ENCODE measurements at regions not wholly inside any gene's neighbourhood (a gene's known extent, or its start where the extent isn't known, plus 50 kb on each side); places are given as distances from the start of the nearest gene placed in this dataset.

DNA sequence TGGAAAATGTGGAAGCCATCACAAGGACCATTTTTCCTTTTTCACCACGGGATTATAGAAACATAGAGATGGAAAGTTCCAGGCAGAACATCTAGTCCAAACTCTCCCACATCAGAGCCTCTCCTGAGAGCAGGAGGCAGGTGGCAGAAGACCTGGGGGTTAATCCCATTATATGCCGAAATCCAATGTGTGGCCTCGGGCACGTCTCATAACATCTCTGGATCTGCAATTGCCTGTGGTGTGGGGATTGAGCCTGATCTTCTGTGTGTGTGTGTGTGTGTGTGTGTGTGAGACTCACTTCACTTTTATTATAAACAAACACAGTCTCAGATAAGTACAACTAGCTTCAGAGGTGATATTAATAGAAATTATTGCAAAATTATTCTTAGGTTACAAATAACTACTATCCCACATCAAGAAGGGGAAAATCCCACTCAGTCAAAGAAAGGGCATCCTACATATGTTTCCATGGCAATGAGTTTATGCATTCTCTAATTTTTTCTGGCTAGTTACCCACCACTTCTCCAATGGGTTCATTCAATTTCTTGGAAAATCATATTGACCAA, 199.1 kb downstream of the FOXL1 start:
- H3K27ac ChIP-seq: no peak overlapping the region
- no peak for DNase-seq (ENCODE audit: low spot score)
- no peak overlapping the region for H3K4me3 ChIP-seq
- H3K9me3 ChIP-seq: no peaks in the 10 kb centered on the region
- TF ChIP-seq, protein P1, sequence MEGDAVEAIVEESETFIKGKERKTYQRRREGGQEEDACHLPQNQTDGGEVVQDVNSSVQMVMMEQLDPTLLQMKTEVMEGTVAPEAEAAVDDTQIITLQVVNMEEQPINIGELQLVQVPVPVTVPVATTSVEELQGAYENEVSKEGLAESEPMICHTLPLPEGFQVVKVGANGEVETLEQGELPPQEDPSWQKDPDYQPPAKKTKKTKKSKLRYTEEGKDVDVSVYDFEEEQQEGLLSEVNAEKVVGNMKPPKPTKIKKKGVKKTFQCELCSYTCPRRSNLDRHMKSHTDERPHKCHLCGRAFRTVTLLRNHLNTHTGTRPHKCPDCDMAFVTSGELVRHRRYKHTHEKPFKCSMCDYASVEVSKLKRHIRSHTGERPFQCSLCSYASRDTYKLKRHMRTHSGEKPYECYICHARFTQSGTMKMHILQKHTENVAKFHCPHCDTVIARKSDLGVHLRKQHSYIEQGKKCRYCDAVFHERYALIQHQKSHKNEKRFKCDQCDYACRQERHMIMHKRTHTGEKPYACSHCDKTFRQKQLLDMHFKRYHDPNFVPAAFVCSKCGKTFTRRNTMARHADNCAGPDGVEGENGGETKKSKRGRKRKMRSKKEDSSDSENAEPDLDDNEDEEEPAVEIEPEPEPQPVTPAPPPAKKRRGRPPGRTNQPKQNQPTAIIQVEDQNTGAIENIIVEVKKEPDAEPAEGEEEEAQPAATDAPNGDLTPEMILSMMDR (IDR thresholded peaks at IDR 0.05): no peak
- no peaks in the 10 kb centered on the region for H3K4me1 ChIP-seq
- H3K36me3 ChIP-seq: no peaks in the 10 kb centered on the region
- no peaks in the 10 kb centered on the region for H3K27me3 ChIP-seq

DNA sequence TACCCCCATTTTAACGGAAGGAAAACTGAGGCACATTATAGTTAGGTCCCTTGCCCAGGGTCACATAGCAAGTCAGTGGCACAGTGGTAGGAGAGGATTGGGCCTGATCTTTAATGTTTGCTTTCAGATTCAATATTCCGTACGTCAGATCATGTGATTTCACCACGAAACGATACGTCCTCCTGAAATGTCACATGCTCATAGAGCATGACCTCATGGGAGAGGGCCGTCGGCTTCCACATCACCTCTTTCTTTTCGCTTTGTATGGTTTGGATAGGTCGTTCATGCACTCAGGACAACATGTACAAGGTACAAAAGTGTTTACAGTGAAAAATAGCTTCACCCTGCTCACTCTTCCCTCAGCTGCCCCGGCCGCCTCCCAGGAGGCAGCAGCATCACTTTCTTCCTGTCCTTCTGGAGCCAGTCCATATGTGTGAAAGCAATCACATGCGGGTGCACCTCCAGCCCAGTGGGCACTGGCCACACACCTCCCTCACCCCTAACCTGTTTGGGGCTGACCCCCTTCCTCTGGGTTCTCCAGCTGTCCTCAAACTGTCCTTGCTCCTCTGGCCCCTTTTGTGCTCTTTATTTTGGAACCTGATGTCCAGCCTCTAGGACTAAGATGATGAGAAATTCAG, 199.9 kb downstream of the FOXL1 start:
- H3K27ac ChIP-seq: no peak overlapping the region
- H3K27me3 ChIP-seq: no peaks in the 10 kb centered on the region
- H3K4me1 ChIP-seq: no peaks in the 10 kb centered on the region
- DNase-seq (ENCODE audit: low spot score): no peak
- H3K4me3 ChIP-seq: no peak overlapping the region
- no peaks in the 10 kb centered on the region for H3K9me3 ChIP-seq
- no peaks in the 10 kb centered on the region for H3K36me3 ChIP-seq
- TF ChIP-seq, protein P1 (IDR thresholded peaks at IDR 0.05): no peak

DNA sequence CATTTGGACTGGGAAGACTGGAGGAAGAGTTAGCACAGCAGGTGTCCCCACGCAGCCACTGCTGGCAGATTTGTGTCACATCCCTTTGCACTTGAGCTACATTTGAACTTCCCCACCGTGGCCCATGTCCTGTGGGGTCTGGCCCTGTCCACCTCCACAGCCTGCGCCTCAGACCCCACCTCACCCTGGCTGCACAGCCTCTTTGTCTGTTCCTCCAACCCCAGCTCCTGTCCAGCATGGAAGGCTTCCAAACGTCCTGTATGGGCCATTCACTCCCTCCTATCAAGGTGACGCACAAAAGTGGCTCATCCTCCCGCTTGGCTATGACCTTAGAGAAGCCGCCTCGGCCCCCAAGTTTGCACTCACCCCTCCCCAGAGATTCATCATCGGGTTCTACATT, 200.6 kb downstream of the FOXL1 start:
- no peaks in the 10 kb centered on the region for H3K36me3 ChIP-seq
- H3K4me1 ChIP-seq: no peaks in the 10 kb centered on the region
- H3K27ac ChIP-seq: no peak overlapping the region
- DNase-seq (ENCODE audit: low spot score): no peak
- H3K4me3 ChIP-seq: no peak overlapping the region
- H3K27me3 ChIP-seq: no peaks in the 10 kb centered on the region
- TF ChIP-seq, protein P1 (IDR thresholded peaks at IDR 0.05): no peak
- no peaks in the 10 kb centered on the region for H3K9me3 ChIP-seq

DNA sequence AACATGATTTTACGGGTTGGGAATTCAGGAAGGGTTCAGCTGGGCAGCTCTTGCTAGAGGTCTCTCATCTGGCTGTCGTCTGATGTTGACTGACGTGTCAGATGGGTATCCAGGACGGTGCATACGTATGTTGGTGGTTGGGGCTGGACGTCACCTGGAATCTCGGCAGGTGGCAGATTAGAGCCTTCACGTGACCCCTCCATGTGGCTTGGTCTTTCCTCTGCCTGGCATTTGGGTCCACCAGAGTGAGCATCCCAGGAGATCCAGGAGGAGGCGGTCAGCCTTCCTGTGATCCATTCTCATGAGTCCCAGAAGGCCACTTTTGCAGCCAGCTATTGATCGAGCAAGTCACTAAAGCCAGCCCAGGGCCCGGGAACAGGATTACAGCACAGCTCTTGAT, 202.7 kb downstream of the FOXL1 start:
- TF ChIP-seq, protein P1 (IDR thresholded peaks at IDR 0.05): no peak
- Histone ChIP-seq H3K9me3 (no peaks in the 10 kb centered on the region), H3K4me3 (no peak overlapping the region), H3K27ac (no peak overlapping the region), H3K36me3 (no peaks in the 10 kb centered on the region), H3K27me3 (no peaks in the 10 kb centered on the region), H3K4me1 (no peaks in the 10 kb centered on the region)
- DNase-seq (ENCODE audit: low spot score): no peak

DNA sequence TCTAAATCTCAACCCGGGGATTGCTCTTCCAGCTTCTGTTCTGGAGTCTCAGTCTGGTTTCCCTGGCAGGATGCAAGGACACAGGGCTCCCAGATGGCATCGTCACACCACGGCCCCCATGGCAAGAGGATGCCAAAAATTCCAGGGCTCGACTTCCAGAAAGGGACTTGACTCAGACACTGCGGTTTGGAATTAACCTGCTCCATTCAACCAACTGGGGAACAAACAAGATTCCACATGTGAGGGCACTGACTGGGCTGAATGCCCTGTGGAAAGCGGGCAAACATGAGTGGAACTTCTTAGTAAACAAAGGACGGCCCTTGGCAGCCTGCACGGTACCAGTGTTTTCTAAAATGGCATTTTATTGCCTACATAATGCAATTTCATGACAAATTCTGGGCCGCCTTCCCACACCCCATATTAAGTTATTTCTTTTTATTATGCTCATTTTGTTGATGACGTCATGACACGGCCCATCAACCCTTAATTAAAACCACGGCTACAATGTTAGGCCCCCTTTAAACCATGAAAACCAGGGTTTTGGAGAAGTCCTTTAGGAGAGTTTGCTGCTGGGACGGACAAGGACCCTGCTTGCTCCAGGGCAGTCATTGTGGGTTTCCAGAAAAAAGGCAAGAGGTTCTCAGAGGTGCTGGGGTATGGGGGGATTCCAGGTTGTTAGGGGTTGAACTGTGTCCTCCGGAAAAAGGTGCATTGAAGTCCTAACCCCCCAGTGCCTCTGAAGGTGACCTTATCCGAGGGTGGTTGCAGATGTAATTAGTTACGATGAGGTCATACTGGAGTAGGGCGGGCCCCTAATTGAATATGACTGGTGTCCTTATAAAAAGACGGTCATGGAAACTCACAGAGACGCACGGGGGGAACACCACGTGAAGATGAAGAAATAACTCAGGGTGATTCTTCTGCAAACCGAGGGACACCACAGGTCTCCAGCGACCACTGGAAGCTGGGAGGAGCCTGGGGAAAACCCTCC, 205.6 kb downstream of the FOXL1 start:
- no peaks in the 10 kb centered on the region for H3K4me1 ChIP-seq
- DNase-seq (ENCODE audit: low spot score): no peak
- TF ChIP-seq, protein P1 (IDR thresholded peaks at IDR 0.05): no peak

More for the DNA sequence above, 205.6 kb downstream of the FOXL1 start:
- no peak overlapping the region for H3K27ac ChIP-seq
- no peak overlapping the region for H3K4me3 ChIP-seq
- no peaks in the 10 kb centered on the region for H3K27me3 ChIP-seq
- no peaks in the 10 kb centered on the region for H3K9me3 ChIP-seq
- no peaks in the 10 kb centered on the region for H3K36me3 ChIP-seq
